Activated T-cell treated with anti-CD3 and anti-CD28 coated beads for 48 hours (primary cell): ENCODE measurements at regions not wholly inside any gene's neighbourhood (a gene's known extent, or its start where the extent isn't known, plus 50 kb on each side); places are given as distances from the start of the nearest gene placed in this dataset.
"Not testable (repeated sequence)": the region's sequence is repeated elsewhere in the genome, so short reads cannot be mapped to it uniquely, and the experiment has no call there.

Experiments
- DNase-seq: peaks from one replicate; pipeline ENCODE4 v3.0.0-alpha.2; 2020; ENCODE audit warnings: low read depth

DNA sequence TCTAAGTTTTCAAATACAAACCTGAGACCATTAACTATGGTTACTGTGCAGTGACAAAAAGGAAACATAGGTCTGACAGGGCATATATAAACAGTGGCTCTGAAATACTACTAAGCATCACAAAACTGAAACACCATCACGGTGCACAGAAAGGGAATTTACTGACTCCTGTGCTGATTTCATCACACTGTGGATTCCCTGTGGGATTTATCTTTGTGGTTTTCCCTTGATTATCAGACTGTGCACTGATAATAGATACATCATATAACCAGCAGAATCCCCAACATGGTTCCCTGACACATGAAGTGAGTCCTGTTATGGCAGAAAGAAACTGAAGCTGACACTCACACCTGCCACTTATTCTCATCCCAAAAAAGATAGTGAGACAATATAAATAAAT is 676.3 kb upstream of the KCND2 start:
- DNase-seq, result no peak

DNA sequence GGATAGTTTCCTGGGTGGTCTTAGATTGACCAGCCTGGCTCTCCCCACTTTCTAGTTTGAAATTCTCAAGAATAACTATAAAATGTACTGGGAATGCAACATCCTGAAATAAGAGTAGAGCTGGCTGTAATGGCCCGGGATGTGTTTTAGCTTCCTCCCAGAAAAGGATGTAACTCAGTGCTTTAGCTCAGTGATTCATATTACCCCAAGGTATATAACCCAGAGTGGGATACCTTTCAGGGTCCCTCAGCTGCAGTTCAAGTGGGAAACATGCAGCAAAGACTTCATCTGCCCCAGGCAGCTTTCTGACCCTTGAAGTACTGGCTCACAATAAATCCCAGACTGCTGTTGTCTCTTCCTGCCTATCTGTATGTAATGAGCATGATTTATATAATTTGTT is 666.7 kb upstream of the KCND2 start:
- no peak for DNase-seq

DNA sequence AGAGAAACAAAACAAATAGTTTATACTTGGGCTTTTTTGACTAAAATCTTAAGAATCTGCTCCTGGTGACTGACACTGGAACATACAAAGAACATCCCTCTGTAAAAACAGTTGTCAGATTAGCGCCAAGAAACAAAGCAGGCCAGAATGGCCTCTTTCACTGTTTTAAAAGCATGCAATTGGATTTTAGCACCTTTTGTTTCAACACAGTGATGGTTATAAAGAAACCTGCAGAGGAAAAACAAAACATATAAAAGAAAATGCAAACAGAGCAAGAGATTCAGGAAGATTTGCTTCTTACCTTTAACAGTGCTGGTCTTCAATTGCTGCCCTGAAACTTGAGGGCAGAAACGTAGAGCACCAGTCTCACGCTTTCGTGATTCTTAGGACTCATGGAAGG is 652.2 kb upstream of the KCND2 start:
- no peak for DNase-seq

DNA sequence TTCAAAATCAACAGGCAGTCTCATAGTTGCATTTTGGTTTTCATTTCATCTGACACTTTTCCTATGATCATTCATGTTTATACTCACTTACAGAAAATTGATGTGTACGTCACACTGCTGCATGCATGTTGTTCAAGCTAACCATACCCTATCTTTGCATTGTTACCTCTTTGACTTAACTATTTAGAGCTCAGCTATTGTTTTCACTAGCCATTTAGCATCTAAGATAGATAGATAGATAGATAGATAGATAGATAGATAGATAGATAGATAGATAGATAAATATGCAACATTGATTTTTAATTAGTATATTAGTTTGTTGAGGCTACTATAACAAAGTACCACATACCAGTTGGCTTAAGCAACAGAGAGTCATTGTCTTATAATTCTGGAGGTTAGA is 649.5 kb upstream of the KCND2 start:
- DNase-seq, result no peak

DNA sequence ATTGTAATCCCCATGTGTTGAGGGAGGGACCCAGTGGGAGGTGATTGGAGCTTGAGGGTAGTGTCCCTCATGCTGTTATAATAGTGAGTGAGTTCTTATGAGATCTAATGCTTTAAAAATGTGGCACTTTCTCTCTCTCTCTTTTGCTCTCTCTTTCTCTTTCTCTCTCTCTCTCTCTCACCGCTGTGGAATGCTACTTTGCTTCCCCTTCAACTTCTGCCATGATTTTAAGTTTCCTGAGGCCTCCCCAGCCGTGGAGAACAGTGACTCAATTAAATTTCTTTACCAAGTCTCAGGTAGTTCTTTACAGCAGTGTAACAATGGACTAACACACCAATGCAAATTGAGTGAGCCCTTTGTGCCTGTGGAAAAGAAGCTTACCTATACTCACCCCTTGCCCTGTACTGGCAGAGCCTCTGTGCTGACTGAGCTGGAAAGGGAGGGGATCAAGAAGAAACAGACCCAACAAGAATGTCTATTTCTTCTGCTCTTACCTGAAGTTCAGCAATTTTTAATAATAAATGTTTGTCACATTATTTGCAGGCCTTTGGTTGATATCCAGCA is 642.5 kb upstream of the KCND2 start:
- DNase-seq, result no peak

DNA sequence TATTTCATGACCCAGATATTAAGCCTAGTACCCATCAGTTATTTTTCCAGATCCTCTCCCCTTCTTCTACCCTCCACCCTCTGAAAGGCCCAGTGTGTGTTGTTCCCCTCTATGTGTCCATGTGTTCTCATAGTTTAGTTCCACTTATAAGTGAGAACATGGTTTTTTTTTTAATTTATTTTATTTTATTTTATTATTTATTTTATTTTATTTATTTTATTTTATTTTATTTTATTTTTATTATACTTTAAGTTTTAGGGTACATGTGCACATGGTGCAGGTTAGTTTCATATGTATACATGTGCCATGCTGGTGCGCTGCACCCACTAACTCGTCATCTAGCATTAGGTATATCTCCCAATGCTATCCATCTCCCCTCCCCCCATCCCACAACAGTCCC is 639.2 kb upstream of the KCND2 start:
- not testable (repeated sequence) for DNase-seq

DNA sequence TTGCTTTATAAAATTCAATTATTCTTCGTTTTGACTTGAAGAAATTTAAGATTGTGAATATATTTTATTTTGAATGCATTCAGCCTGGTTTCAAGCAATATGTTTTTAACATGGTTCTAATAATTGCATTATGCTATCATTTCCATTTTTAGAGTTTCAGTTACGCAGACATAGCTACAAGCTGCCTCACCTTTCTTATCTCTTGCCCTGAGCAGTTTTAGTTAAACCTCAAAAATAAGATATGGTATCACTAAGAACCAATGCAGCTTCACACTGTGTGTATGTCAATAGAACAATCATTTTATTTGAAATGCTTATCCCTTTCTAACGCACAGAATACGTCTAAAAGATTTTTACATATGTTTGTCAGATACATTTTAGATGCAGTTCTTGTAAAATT is 632.6 kb upstream of the KCND2 start:
- DNase-seq, result no peak

DNA sequence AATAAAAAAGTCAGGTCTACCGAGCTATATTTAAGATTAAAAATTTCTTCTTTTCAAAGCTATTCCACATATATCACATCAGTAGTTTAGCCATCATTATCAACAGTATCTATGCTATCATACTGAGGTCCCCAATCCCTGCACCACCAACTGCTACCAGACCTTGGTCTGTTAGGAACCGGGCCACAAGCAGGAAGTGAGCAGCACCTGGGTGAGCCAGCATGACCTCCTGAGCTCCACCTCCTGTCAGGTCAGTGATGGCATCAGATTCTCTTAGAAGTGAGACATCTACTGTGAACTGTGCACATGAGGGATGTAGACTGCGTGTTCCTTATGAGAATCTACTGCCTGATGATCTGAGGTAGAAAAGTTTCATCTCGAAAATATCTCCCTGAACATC is 632.1 kb upstream of the KCND2 start:
- DNase-seq, result no peak

DNA sequence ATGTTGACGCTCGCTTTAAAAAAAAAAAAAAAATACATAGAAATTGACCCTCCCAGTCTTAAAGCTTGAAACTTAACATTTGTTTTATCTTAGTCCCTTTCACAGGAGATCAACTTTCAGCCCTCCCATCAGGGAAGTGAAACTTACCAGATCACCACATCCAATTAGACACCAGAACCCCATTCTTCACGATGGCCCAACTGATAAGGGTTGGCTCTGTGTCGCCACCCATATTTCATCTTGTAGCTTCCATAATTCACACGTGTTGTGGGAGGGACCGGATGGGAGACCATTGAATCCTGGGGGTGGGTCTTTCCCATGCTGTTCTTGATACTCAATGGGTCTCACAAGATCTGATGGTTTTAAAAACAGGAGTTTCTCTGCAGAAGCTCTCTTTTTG is 629.4 kb upstream of the KCND2 start:
- no peak for DNase-seq

DNA sequence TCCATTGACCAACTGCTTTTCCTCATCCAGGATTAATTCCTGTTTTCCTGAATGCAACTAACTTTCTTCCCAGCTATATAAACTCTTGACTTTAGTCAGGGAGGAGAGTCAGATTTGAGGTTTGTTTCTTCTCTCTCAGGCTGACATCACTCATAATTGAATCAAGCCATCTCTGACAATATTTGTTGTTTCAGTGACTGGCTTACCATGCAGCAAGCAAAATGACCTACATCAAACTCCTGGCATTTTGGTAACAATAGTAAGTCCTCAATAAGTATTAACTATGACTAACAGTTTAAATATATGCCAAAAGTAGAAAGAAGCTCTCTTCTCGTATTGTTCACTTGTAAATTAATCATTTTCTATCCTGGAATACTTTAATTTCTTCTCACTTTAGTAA is 625.7 kb upstream of the KCND2 start:
- no peak for DNase-seq

DNA sequence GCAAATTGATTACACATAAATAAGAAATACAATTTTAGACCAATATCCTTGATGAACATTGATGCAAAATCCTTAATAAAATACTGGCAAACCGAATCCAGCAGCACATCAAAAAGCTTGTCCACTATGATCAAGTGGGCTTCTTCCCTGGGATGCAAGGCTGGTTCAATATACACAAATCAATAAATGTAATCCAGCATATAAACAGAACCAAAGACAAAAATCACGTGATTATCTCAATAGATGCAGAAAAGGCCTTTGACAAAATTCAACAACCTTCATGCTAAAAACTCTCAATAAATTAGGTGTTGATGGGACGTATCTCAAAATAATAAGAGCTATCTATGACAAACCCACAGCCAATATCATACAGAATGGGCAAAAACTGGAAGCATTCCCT is 624.2 kb upstream of the KCND2 start:
- not testable (repeated sequence) for DNase-seq

DNA sequence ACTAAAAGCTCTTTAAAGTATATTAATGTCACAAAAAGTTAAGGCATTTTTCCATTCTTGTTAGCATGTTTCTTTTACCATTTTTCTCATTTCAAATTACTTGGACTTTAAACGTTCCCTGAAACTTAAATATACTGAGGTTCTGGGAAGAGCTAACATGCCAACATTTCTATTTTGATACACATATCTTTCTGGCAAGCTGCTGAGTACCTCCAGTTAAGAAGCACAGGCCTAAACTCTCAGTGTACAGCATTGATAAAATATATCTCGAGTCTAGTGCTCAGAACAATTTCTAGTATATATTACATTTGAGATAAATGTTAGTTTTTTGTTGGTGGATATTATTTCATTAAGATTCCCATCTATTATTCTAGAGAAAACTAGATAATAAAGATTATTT is 612.9 kb upstream of the KCND2 start:
- DNase-seq, result no peak

DNA sequence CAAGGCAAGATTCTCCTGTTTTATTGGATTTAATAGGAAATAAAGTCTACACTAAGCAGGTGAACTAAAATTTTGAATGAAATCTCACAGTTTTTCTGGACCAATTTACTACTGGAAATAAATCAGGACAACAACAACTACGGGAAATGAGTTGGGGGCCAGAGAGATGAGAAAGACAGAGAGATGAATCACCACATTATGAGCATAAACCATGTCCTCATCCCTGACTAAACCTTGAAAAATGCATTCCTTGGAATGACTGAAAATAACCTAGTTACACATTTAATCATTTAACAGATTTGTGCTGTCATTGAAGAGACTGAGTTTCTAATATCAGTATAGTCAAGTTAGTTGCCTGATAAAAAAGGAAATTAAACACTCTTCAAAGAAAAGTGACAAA is 608.4 kb upstream of the KCND2 start:
- no peak for DNase-seq

DNA sequence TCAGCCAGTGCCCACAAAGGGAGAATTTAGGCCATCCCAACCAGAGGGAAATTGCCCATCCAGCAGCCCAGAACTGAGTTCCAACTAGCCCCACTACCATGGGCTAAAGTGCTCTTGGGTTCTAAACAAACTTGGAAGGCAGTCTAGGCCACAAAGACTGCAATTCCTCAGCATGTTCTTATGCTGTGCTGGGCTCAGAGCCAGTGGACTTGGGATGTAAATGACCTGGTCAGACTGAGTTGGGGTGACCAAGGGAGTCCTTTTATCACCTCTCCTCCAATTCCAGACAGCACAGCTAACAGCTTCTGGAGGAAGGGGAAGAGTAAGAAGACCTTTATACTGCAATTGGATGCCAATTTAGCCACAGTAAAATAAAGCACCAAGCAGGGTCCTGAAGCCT is 607.2 kb upstream of the KCND2 start:
- no peak for DNase-seq

DNA sequence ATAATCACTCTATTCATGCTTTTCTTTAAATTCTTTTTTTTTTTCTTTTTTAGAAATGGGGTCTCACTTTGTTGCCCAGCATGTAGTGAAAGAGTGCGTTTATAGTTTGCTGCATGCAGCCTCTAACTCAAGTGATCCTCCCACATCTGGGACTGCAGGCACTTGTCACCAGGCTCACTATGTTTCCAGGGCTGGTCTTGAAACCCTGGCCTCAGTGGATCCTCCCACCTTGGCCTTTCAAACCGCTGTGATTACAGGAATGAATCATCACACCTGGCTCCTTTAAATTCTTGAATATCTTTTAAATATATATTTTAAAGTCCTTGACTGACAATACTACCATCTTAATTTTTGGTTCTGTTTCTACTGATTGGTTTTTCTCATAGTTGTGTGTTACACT is 591.6 kb upstream of the KCND2 start:
- no peak for DNase-seq

DNA sequence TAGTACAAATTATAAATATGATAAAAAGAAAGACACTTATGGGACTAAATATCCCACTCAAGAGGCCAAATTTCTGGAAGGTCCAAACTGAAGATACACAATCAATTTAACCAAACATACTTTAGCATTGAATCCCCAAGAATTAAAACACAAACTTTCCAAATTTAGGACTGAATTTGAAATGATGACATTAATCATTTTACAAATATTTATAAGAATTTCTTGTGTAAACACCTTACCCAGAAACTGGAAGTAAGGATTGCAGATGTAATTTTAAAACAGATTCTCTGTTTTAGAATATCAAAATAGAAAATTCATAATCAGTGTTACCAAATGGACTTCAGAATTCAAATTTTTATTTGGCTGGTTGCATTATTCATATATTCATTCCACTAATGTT is 588.2 kb upstream of the KCND2 start:
- DNase-seq, result no peak

DNA sequence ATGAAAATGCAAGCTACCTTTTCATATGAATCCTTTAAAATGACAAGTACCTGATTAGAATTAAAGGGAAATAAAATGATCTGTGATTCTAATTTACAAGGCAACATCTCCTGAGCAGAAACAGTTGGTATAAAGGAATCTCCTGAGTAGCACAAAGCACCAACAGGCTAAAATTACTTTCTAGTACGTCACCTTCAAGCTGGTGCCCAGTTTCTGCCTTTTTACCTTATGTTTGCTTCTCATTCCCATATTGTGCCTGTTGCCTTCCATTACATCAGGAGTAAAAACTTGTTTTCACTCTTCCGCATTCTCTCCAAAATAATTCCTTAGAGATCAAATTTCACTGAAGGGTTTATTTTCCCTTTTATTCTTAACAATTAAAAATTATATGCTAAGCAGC is 587.1 kb upstream of the KCND2 start:
- DNase-seq, result no peak

DNA sequence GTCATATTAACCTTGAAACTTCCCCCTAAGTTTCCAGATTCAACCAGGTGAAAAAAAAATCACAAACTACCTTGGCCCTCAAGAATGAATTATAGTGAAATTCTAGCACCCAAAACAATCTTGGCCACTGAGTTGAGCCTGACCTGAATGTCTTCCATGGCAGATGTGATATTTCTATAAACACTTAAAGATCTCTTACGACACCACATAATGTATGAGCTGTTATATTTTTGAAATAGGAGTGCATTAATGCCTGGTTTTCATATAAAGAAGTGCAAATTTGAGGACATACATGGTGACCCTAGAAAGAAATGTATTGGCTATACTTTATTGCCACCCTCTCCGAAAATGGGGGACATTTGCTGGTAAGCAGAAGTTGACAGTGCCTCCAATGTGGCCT is 584.1 kb upstream of the KCND2 start:
- DNase-seq, result no peak

DNA sequence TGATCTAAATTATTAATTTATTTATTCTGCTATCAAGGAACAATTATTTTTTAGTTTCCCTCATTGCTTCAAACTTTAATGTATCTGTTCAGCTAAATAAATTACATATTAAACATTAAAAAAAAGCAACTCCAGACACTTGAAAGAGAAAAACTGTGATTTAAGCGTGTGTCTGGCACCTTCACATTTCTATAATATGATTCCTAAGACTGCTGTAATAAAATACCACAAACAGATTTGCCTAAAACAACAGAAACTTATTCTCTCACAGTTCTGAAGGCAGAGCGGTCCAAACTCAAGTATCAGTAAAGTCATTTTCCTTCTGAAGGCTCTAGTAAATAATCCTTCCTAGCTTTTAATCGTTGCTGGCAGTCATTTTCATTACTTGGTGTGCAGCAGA is 580.4 kb upstream of the KCND2 start:
- DNase-seq, result no peak

DNA sequence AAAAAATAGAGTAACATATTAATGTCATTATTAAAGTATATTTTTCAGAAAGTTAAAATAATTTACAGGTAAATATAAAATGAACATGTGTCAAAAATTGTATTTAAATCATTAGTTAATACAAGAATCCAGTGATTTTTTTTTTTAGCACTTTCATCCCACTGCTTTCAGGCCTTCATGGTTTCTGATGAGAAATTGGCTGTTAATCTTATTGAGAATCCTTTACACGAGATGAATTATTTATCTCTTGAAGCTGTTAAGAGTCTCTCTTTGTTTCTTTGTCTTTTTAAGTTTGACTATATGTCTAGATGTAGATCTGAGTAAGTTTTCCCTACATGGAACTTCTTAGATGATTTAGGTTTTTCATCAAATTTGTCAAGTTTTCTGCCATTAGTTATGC is 578.5 kb upstream of the KCND2 start:
- DNase-seq, result no peak

DNA sequence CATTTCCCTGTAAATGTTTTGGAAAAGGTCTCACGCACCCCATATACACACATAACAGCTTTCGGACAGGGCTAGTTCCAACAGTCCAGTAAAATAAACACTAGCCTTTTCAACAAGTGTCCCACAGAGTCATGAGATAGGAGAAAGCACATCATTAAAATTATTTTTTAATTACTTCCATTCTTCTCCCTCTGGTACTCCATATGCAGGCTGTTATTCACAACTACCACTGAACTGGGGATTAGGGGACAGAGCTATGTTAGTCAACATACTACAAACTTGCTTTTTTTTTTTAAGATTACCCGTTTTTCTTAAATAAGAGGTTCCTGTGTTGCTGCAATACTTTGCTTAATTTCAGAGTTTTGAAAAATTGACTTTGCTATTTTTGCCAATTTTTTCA is 576.6 kb upstream of the KCND2 start:
- DNase-seq, result no peak

DNA sequence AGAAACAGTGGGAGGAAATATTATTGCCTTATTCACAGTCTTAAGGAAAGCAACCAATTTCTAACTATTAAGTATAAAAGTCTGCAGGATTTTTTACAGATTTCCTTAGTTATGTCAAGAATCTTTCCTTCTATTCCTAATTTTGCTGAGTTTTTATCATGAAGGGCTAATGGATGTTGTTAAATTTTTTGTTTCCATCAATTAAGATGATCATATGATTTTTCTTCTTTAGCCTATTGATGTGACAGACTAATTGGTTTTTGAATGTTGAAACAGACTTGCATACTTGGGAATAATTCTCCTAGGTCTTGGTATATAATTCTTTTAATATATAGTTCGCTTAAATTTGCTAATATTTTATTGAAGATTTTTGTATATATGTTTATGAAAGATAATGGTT is 569.1 kb upstream of the KCND2 start:
- no peak for DNase-seq

DNA sequence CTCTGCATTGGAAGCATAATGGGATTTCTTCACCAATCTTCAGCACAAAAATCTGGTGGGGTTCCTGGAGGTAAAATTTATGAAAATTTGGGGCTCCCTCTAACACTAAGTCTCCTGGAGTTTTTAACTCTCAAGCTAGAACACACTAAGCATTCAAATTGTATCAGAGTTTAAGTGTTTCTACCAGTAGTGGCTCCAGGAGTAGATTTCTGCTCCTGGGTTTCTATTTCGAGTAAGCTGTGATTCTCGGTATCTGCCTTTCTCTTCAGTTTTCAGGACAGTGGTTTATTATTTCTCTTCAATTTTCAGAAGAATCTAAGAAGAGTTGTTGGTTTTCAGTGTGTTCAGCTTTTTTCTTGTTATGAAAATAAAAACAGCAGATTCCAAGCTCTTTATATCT is 566.4 kb upstream of the KCND2 start:
- DNase-seq, result no peak

DNA sequence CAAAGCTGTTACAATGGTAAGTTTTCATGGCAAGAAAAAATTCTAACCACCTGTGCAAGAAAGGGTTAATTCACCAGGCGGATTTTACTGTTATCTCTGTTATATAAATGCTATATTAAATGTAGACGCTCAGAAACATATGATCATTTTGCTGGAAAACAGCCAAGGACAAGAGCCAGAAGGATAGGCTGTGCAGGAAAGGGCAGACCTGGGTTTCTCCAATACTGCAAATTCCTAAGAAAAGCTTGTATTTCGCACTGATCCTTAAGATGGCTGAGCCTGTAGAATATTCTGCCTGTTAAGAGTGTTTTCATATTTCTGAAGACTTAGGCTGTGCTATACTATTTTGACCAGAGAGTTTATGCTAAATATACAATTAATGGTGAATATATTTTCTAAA is 564.1 kb upstream of the KCND2 start:
- DNase-seq, result no peak

DNA sequence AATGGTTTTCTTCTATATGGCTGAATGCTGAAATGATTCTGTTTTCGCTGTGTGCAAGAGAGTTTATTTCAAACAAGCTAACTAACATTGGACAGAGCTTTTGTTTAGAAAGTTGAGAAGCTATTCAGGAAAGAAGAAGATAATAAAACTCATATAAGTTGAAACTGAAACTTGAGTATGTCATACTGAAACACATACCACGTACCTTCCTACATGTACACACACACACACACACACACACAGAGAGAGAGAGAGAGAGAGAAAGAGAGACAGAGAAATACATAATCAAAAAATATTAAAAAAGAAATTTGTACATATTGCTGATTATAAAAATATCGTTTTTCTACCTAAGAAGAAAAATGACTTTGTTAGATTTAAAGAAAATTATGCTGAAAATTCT is 561.9 kb upstream of the KCND2 start:
- DNase-seq, result no peak
